ENCODE measurements at regions not wholly inside any gene's neighbourhood (a gene's known extent, or its start where the extent isn't known, plus 50 kb on each side); places are given as distances from the start of the nearest gene placed in this dataset.

- TF ChIP-seq CTCF (IDR thresholded peaks at IDR 0.05; ENCODE audit: poor library complexity) (no peak), EZH2 (IDR thresholded peaks at IDR 0.05; ENCODE audit: borderline replicate concordance) (no peak)
Observed at GRCh38 chr13:40060296-40061007, 405.0 kb downstream of the COG6 start.
